GM04504 (cell line): ENCODE measurements at regions not wholly inside any gene's neighbourhood (a gene's known extent, or its start where the extent isn't known, plus 50 kb on each side); places are given as distances from the start of the nearest gene placed in this dataset.

Source experiments
- DNase-seq: peaks from one replicate; pipeline ENCODE4 v3.0.0-alpha.2; 2012; ENCODE audit warnings: low read depth

GRCh38 chr12:23464241-23464812 lies 485.1 kb downstream of the SOX5 start:
- no peak for DNase-seq

GRCh38 chr12:23472329-23472971 lies 477.0 kb downstream of the SOX5 start:
- no peak for DNase-seq

- DNase-seq = no peak
Measured at GRCh38 chr12:23473071-23473470, 476.4 kb downstream of the SOX5 start.

- DNase-seq = no peak
Measured at GRCh38 chr12:23474438-23474976, 475.0 kb downstream of the SOX5 start.
